WTC11 (cell line): ENCODE measurements at regions not wholly inside any gene's neighbourhood (a gene's known extent, or its start where the extent isn't known, plus 50 kb on each side); places are given as distances from the start of the nearest gene placed in this dataset.
"Not testable (repeated sequence)": the region's sequence is repeated elsewhere in the genome, so short reads cannot be mapped to it uniquely, and the experiment has no call there.

Experiments
- AFF4 ChIP-seq: sonication (generic); formaldehyde crosslinking; IDR thresholded peaks from 2 replicates; pipeline ENCODE4 v1.8.1; 2023; ENCODE audit warnings: mild to moderate bottlenecking, missing genetic modification reagents, borderline replicate concordance
- ATF2 ChIP-seq: sonication (generic); formaldehyde crosslinking; IDR thresholded peaks from 2 replicates; pipeline ENCODE4 v1.8.1; 2022; ENCODE audit warnings: low read depth, missing genetic modification reagents, borderline replicate concordance
- CREB1 ChIP-seq: sonication (generic); formaldehyde crosslinking; IDR thresholded peaks from 2 replicates; pipeline ENCODE4 v1.8.0; 2023; ENCODE audit warnings: mild to moderate bottlenecking, missing genetic modification reagents
- CTCF ChIP-seq: fragments of 200-600 bp; IDR thresholded peaks from 2 replicates; pipeline ENCODE4 v1.8.0; 2022; ENCODE audit warnings: antibody characterized with exemption
- E2F1 ChIP-seq: sonication (generic); formaldehyde crosslinking; IDR thresholded peaks from 2 replicates; pipeline ENCODE4 v1.8.0; 2022; ENCODE audit warnings: mild to moderate bottlenecking, missing genetic modification reagents
- MYBL2 ChIP-seq: sonication (generic); formaldehyde crosslinking; IDR thresholded peaks from 2 replicates; pipeline ENCODE4 v1.8.1; 2023; ENCODE audit warnings: mild to moderate bottlenecking, moderate library complexity, missing genetic modification reagents
- TCF7 ChIP-seq: sonication (generic); formaldehyde crosslinking; IDR thresholded peaks from 2 replicates; pipeline ENCODE4 v1.8.0; 2022; ENCODE audit warnings: mild to moderate bottlenecking, low read depth, missing genetic modification reagents, moderate library complexity
- TF ChIP-seq, protein P1 (sequence below): sonication (generic); formaldehyde crosslinking; IDR thresholded peaks from 2 replicates; pipeline ENCODE4 v1.8.0; 2022; ENCODE audit warnings: mild to moderate bottlenecking, missing genetic modification reagents

DNA sequence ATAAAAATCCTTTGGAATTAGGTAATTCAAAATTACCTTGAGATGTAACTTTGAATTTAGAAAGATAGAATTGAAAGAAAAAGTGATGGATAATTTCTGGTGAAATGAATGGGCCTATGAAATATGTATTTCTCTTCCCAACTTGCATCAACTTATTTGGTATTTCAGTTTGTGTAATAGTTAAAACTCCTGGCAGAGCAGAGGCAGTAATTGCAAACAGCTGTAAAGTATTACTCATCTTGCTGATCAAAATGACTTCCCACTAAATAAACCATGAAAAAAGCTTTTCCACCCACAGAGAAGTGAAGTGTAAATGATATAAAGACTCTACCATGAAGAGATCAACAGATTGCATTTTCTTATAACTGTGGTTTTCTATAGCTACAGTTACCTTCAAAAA lies 201.0 kb downstream of the POTED start:
- not testable (repeated sequence) for TF ChIP-seq E2F1 (CRISPR knock-in tag); AFF4; CTCF; MYBL2 (CRISPR knock-in tag); TCF7 (CRISPR knock-in tag); CREB1 (CRISPR knock-in tag); ATF2 (CRISPR knock-in tag)
- TF ChIP-seq, protein P1, sequence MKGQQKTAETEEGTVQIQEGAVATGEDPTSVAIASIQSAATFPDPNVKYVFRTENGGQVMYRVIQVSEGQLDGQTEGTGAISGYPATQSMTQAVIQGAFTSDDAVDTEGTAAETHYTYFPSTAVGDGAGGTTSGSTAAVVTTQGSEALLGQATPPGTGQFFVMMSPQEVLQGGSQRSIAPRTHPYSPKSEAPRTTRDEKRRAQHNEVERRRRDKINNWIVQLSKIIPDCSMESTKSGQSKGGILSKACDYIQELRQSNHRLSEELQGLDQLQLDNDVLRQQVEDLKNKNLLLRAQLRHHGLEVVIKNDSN, result not testable (repeated sequence)
